ENCODE measurements at regions not wholly inside any gene's neighbourhood (a gene's known extent, or its start where the extent isn't known, plus 50 kb on each side); places are given as distances from the start of the nearest gene placed in this dataset.

DNA sequence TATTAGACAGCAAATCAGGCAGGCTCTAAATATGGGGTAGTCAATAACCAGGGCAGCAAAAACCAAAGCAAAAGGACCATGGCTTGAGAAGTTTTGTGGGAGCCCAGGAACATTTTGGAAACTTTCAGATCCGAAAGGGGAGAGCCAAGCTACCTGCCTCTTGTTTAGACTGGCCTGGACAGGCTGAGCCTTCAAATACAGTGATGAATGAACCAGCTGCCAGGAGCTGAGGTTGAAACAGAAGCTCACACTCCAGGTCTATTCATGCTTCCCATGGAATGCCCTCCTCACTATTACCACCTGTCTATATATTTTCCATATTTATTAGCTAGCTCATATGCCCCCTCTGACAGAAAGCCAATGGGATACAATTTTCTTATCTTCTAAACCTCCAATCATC is 150.8 kb upstream of the SLC44A1 start:
- TF ChIP-seq, protein P1, sequence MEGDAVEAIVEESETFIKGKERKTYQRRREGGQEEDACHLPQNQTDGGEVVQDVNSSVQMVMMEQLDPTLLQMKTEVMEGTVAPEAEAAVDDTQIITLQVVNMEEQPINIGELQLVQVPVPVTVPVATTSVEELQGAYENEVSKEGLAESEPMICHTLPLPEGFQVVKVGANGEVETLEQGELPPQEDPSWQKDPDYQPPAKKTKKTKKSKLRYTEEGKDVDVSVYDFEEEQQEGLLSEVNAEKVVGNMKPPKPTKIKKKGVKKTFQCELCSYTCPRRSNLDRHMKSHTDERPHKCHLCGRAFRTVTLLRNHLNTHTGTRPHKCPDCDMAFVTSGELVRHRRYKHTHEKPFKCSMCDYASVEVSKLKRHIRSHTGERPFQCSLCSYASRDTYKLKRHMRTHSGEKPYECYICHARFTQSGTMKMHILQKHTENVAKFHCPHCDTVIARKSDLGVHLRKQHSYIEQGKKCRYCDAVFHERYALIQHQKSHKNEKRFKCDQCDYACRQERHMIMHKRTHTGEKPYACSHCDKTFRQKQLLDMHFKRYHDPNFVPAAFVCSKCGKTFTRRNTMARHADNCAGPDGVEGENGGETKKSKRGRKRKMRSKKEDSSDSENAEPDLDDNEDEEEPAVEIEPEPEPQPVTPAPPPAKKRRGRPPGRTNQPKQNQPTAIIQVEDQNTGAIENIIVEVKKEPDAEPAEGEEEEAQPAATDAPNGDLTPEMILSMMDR (IDR thresholded peaks at IDR 0.05; ENCODE audit: low read depth, low read length, missing control alignments), result no peak
- H3K4me3 ChIP-seq (ENCODE audit: low read depth, low read length), result no peak overlapping the region
- DNase-seq (ENCODE audit: low read depth), result no peak
- in situ Hi-C loops (cut with HindIII; ENCODE audit: low sequenced_read_pairs), result no loop called here

DNA sequence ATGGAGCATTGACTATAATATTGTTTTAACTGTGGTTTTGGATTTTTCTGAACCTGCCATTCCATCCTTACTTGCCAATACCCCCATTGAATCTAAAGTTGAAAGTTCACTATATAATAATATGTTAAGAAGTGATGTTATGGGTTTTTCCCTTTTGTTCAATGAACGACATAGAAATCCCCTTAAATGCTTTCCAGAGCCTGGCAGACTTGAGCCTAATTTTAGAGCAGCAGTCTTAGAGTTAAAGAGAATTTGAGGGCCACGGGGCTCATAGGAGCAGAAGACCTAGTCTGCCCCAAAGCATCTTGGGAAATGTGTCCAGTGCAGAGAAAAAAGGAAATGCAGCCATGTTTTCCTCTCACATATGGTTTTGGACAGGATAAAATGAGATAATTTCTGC is 146.1 kb upstream of the SLC44A1 start:
- no peak for DNase-seq (ENCODE audit: low read depth)
- TF ChIP-seq, protein P1 (IDR thresholded peaks at IDR 0.05; ENCODE audit: low read depth, low read length, missing control alignments), result no peak
- H3K4me3 ChIP-seq (ENCODE audit: low read depth, low read length), result no peak overlapping the region
- in situ Hi-C loops (cut with HindIII; ENCODE audit: low sequenced_read_pairs), result no loop called here

- TF ChIP-seq, protein P1 (IDR thresholded peaks at IDR 0.05; ENCODE audit: low read depth, low read length, missing control alignments), result no peak
- DNase-seq (ENCODE audit: low read depth), result no peak
- no peak overlapping the region for H3K4me3 ChIP-seq (ENCODE audit: low read depth, low read length)
- in situ Hi-C loops (cut with HindIII; ENCODE audit: low sequenced_read_pairs), result no loop called here
Measured at GRCh38 chr9:105103776-105104175, 140.7 kb upstream of the SLC44A1 start.

GRCh38 chr9:105114318-105114717 is 130.1 kb upstream of the SLC44A1 start:
- no peak for DNase-seq (ENCODE audit: low read depth)
- H3K4me3 ChIP-seq (ENCODE audit: low read depth, low read length), result no peak overlapping the region
- in situ Hi-C loops (cut with HindIII; ENCODE audit: low sequenced_read_pairs), result no loop called here
- TF ChIP-seq, protein P1 (IDR thresholded peaks at IDR 0.05; ENCODE audit: low read depth, low read length, missing control alignments), result no peak

GRCh38 chr9:105114964-105115728 is 129.3 kb upstream of the SLC44A1 start:
- no peak overlapping the region for H3K4me3 ChIP-seq (ENCODE audit: low read depth, low read length)
- TF ChIP-seq, protein P1 (IDR thresholded peaks at IDR 0.05; ENCODE audit: low read depth, low read length, missing control alignments), result no peak
- DNase-seq (ENCODE audit: low read depth), result no peak
- in situ Hi-C loops (cut with HindIII; ENCODE audit: low sequenced_read_pairs), result no loop called here

- in situ Hi-C loops (cut with HindIII; ENCODE audit: low sequenced_read_pairs), result no loop called here
- TF ChIP-seq, protein P1 (IDR thresholded peaks at IDR 0.05; ENCODE audit: low read depth, low read length, missing control alignments), result no peak
- H3K4me3 ChIP-seq (ENCODE audit: low read depth, low read length), result no peak overlapping the region
- DNase-seq (ENCODE audit: low read depth), result no peak
Measured at GRCh38 chr9:105116052-105116868, 128.2 kb upstream of the SLC44A1 start.
